GM18498 (cell line): ENCODE measurements at regions not wholly inside any gene's neighbourhood (a gene's known extent, or its start where the extent isn't known, plus 50 kb on each side); places are given as distances from the start of the nearest gene placed in this dataset.
A peak's percentile ranks its signal among the peaks of the same experiment; 100 is the strongest.
"Not testable (repeated sequence)": the region's sequence is repeated elsewhere in the genome, so short reads cannot be mapped to it uniquely, and the experiment has no call there.

Source experiments
- ATAC-seq: cut with Tn5 transposase; IDR thresholded peaks from one replicate; pipeline ENCODE4 v1.9.1; 2021; ENCODE audit warnings: mild to moderate bottlenecking, moderate library complexity; ENCODE audit not compliant: unreplicated experiment

DNA sequence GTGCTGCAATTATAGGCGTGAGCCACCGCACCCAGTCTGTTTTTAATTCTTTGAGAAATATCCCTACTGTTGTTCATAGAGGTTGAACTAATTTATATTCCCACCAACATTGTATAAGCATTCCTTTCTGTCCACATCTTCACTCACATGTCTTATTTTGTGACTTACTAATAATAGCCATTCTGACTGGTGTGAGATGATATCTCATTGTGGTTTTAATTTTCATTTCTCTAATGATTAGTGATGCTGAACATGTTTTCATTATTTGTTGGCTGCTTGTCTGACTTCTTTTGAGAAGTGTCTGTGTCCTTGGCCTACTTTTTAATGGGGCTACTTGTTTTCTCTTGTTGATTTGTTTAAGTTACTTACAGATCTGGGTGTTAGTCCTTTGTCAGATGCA, 310.9 kb upstream of the MAOA start:
- ATAC-seq, result peak; percentile 50

DNA sequence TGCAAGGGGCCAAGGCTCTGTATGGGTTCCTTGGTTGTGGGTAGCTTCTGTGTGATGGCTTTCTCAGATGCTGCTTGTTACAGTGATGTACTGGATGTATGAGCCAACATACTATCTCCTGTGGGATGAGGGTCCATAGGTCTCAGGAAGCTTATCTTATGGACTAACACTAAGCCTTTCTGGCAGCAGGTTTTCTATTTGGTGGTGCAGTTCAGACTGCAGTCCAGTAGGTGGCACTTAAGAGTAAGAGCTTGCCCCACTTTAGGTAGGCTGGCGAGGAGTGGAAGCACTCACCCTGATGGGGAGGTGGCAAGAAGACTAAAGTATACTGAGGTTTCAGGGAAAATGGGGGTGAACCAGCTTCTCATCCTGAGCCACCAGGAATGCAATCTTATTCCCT, 306.7 kb upstream of the MAOA start:
- peak; percentile 79 for ATAC-seq

DNA sequence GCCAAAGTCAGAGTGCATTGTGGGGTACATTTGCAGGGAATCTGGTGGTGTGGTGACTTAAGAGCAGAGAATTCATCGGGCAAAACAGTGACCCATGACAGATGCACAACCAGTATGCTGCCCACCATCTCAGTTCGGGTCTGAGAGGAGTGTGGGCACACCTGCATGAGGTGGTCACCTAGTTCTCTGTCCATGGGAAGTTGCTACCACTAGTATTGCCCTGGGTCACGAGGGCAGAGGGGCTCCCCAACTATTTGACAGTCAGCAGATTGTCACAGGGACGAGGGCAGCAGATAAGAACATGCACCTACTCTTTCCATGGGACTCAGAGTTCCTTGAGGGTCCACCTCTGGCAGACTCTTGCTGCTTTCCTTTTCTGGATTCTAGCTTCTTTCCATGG, 305.2 kb upstream of the MAOA start:
- no peak for ATAC-seq

DNA sequence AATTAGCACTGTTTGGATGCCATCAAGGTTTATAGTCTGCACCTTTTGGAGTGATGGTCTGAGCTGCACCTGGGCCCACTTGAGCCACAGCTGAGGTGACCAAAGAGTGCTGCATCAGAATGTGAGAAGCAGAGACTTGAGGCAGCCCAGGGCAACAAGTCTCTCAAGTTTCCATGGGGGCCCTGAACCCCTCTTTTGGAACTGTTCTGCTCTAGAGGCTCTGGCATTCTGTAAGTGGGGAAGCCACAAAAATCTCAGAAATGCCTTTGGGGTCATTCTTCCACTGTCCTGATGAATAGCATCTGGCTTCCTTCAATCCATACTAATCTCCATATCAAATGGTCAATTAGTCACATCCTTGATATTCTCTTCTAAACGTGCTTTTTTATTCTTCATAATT, 298.4 kb upstream of the MAOA start:
- no peak for ATAC-seq

DNA sequence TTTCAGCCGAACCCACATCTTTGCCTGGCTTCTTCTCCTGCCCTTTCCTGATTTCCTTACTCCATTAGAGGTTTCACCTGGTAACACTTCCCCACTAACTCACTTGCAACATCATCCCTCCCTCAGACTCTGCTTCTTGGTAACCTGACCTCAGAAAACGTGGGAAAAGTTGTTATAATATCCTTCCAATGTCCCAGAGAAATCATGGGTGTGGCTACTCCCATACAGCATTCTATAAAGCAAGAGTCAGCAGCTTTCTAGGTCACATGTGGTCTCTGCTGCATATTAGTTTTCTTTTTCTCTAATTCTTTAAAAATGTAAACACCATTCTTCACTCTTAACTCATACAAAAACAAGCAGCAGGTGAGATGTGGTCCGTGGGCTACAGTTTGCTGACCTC, 283.1 kb upstream of the MAOA start:
- no peak for ATAC-seq

DNA sequence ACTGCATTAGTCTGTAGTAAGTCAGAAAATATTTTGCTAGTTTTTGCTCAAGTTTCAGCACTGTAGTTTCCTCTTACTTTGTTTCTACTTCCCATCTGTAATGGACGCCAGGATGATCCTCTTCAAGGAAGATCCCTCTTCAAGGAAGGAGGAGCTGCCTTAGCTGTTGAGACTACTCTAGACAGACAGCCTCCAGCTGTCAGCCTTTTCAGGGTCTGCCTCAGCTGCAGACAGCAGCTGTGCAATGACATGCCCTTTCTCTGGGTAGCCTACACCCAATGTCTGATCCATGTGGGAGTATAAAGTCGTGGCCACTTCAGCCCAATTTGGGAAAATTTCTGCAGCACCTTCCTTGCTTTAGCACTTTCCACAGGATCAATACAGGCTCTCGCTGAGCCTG, 281.0 kb upstream of the MAOA start:
- no peak for ATAC-seq

DNA sequence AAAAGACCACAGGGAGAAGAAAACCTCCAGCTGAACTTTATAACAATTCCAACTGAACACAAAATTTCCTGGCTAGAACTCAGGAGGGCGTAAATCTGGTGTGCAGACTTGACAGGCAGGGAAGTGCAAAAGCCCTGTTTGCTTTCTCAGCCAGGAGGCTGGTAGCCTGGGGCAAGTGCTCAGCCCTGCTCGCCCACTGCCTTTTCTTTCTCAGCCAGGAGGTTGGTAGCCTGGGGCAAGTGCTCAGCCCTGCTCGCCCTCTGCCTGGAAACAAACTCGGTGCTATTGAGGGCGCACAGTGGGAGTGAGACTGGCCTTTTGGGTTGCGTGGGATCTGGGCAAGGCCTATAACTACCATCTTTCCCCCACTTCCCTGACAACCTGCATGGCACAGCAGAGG, 275.4 kb upstream of the MAOA start:
- no peak for ATAC-seq

DNA sequence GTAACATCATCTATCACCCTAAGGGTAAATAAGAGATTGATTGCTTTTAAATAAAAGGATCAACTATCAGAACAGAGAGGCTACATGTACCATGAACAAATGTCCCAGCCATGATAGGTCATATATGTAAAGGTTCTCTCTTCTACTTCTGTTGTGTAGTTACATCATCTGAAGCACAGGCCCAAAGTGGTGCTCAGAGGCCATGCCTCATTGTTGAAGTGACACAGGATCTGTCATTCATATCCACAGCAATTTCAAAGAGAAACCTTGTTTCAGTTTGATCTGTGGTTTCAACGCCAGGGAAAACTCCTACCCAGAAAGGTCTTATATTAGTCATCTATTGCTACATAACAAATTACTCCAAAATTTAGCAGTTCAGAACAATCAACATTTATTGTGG, 269.2 kb upstream of the MAOA start:
- ATAC-seq, result no peak

DNA sequence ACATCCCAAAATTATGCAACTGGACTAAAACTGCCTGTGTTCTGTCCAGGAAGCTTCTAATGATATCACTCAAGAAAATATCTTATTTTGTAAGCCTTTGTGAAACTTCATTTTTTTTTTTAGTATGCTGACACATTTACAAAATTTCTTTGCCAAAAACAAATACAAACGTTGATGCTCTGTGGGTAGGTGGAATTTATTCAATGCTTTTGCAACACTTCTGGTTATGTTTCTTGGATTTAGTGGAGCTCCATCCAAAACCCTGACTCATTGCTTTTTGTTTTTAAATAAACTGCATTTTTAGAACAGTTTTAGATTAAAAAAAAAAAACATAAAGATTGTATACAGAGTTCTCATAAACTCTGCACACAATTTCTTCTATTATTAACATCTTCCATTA, 250.9 kb upstream of the MAOA start:
- ATAC-seq, result no peak

DNA sequence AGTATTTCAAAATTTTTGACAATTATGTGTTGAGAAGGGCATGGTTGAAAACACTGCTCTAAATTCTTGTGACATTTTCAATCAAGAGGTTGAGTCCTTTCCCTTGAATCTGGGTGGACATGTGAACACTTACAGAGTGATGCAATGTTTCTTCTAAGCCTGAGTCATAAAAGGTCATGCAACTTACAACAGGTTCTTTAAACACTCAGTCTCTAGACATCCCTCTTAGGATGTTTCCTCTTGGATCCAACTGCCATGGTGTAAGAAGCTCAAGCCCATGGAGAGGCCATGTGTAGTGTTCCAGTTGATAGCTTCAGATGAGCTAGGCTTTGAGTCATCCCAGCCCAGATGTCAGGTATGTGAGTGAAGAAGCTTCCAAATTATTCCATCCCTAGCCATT, 232.2 kb upstream of the MAOA start:
- no peak for ATAC-seq

DNA sequence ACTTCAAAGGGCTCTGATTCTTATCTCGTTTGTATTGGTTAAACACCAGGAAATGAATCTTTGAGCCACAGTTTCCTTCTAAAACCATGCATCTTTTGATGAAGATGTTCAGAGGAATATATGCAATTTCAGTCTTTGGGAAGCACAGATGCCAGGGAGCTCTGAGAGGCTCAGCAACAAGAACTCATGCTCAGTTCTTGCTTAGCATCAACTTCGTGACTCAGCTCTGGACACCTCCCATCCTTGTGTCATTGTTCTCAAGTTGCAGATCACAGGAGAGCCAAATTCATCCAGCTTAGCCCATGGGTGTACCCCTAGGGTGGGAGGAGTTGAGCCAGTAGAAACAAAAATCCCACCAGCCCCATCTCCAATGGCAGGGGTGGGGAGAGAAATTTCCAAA, 219.6 kb upstream of the MAOA start:
- ATAC-seq, result no peak

DNA sequence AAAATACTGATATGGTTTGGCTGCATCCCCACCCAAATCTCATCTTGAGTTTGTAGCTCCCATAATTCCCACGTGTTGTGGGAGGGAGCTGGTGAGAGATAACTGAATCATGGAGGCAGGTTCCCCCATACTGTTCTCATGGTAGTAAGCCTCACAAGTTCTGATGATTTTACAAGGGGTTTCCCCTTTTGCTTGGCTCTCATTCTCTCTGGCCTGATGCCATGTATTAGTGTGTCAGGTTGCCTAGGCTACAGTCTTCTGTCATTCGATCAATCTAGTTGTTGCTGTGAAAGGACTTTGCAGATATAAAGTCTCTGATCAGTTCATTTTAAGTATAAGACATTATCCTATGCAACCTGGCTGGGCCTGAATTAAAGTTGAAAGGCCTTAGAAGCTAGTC, 209.3 kb upstream of the MAOA start:
- ATAC-seq, result no peak

DNA sequence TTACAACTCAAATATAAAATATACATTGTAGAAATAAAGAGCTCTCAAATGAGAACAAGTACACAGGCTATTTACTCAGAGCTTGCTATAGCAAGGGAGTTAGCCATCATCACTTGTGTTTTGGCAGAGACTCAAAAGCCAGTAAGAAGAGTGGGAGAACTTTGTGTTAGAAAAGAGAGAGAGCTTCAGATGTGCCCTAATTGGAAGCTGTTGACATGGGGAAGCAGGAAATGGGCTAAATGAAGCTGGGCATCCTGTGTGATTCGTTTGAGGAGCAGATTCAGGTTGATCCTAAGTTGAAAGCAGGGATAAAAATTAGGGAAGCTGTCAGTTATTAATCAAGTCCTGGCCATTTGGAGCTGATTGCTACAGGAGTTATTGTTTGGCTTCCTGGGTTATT, 207.4 kb upstream of the MAOA start:
- ATAC-seq, result no peak

DNA sequence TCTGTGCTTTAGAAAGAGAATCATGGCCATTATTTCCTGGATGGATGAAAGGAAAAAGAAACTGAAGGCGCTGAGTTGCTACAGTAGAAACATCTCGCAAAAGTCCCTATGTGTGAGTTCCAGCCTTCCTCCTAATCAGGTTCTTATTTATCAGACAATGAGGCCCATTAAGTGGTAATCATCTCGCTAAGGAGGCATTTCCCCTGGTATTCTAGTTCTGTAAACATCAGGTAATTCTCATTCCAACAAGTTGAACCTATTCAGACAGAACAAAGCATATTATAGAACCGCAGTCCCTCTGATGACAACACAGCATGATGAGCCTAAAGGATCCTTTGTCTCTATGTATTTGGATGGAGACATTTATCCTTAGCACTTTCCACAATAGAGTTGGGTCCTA, 205.7 kb upstream of the MAOA start:
- no peak for ATAC-seq

DNA sequence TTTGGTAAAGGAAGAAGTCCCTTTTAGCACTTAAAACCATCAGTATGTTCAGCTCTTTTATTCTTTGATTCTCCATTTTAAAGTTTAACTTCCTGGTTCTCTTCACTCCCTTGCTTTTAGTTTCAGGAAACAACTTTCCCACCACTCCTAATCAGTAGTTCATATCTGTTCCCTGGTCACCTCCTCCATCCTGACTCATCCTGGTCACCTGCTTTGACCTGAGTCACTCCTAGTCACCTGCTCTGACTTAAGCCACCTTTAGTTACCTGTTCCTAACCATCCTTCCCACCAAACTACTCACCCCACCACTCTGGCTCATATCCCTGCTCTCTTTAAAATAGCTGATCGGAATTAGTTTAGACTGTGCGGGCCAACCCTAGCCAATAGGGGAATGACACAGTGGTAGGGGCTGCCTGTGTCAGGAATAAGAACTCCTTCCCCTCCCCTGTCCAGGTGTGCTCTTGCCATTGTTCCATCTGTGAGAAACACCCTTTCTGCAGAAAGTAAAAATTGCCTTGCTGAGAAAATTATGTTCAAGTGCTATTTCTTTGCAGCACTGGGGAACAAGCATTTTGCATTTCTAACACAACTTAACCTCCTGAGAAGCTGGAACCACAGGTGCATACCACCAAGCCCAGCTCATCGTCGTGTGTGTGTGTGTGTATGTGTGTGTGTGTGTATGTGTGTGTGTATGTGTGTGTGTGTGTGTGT, 204.0 kb upstream of the MAOA start:
- not testable (repeated sequence) for ATAC-seq

DNA sequence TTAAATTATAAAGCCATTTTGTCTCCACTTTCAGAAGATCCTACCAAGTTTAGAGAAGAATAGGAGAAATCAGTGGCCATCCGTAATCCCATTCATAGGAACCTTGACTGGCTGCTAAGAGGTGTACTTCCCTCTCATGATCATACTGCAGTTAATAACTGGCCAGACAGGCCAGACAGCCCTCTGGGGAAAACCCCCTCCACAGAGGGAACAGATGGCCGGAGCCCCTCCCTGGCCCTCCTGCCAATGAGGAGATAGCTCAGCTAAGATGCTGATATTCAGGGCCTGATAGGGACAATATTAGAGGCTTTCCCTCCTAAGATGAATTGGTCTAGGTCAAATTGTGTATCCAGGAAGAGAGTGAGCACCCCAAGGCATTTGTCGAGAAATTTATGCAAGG, 200.0 kb upstream of the MAOA start:
- no peak for ATAC-seq

DNA sequence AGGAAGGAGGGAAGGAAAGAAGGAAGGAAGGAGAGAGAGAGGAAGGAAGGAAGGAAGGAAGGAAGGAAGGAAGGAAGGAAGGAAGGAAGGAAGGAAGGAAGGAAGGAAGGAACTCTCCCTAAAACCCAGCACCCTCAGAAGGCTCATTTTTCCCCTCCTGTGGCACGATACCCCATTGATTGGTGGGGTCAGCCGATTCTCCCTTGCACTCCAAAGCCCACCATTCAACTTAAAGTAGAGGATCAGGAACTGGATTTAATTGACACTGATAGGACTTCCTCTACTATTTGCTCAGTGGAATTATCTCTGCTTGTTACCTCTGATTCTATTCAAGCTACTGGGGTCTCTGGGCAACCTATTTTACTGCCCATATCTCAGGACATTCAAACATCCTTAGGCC, 199.2 kb upstream of the MAOA start:
- no peak for ATAC-seq

DNA sequence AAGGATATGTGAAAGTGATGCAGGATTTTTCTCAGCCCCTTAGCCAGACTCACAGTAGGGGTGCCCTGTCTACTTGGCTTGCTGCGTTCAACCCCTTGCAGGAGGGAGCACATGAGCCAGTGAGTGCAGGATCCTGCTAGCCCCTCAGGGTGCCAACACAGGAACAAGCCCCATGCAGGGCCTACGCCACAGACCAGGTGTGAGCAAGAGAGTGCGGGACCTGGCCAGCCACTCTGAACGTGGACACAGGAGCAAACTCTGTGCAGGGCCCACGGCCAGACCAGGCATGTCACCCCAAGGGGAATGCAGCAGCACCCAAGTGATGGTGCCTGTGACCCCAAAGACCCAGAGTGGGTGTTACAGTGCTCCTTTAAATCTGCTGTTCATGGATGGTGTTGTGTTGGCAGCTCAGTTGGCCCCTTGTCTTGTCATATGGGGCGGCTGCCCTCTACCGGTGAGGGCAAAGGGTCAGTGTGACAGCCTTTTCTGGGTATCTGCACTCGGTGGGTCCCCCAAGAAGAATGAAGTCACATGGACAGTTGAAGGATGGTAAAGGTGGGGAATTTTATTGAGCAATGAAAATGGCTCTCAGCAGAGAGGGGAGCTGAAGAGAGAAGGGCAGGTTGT, 188.4 kb upstream of the MAOA start:
- ATAC-seq, result no peak

DNA sequence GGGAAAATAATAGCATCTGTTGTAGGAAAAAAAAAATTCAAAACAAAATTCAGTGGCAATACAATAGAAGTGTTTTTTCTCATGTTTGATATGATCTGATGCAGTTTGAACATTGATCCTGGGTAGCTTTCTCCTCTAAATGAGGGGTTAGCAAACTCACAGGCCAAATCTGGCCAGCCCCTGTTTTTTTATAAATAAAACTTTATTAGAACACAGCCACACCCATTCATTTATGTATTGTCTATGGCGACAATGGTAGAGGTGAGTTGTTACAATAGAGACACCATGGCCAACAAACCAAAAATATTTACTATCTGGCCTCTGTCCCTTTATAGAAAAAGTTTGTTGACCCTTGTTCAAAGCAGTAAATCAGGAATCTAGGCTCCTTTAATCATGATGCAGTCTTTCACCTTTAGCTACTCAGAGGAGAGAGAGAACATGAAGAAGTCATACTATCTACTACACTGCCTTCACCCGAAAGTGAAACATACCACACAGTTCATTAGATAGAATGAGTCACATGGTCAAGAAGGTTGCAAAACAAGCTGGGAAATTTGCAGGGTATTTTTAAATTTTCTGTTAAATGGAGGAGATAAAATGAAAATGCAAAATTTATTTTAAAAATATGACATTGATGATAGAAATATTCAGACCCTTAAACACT, 186.6 kb upstream of the MAOA start:
- no peak for ATAC-seq

DNA sequence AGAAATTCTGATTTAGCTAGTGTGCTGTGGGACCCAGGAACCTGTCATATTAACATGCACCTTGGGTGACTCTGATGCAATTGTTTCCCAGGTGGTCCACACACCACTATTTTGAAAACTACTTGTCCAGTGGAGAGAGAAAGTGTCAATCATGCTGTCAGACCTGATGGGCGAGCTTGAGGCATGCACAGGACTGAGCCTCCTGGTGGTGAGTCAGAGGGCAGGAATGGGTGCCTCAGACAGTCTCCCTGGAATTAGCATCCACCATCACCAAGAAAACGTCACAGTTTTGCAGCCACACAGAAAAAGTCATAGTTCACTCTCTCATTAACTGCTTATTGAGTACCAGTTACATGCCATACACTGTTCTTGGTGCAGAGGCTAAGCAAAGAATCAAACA, 181.8 kb upstream of the MAOA start:
- no peak for ATAC-seq

DNA sequence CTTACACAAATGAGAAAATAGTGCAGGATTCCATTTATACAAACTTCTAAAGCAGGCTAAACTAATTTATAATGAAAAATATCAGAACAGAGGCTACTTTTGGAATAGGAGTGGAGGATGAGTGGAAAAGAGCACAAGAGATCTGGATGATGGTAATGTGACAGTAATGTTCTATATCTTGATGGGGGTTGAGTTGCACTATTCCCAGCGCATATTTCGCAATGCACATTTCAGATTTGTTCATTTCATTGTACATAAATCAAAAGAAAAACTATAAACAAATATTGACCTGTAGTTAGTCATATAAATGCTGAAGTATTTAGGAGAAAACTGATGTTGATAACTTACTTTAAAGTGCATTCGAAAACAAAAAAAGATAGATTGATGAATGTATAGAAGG, 177.0 kb upstream of the MAOA start:
- ATAC-seq, result no peak

DNA sequence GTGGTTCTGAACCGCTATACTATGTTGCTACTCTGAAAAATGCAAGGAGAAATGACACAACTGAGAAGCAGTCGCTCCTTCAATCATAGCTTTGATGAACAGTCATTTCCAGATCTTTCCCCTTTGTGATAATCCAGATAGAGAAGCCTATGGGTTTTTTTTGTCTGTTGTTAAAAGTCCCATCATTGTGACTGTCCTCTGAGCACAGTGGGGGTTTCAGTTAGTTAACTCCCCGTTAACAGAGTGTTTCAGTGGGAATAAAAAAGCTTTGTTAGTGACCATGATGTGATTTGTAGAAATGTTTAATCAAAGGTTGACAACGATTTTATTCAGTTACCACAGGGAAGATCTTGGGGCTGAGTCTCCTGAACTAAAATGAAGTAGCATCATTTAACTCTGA, 176.2 kb upstream of the MAOA start:
- ATAC-seq, result no peak

DNA sequence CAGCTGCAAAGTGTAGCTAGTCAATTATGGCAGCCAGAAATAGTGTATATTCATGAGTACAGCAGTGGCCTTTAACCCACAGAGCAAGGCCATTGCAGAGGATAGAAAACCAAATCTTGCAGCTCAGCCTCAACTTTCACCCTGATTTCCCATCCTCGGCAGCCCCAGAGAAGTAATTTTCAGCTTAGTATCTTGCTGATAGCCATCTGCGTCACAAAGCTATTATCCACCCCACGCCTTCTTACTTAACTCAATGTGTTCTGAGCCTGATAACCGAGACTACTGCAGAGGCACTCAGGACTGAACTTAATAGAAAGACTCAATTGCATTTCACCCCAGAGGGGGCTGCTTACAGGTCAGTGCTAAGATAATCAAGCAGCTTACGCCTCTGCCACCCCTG, 174.5 kb upstream of the MAOA start:
- ATAC-seq, result no peak
